CD4-positive, alpha-beta T cell treated with Interleukin-4 for 1 hour (primary cell): ENCODE measurements at regions not wholly inside any gene's neighbourhood (a gene's known extent, or its start where the extent isn't known, plus 50 kb on each side); places are given as distances from the start of the nearest gene placed in this dataset.
"Not testable (repeated sequence)": the region's sequence is repeated elsewhere in the genome, so short reads cannot be mapped to it uniquely, and the experiment has no call there.

Experiments used
- DNase-seq, 2 donors: peaks; one replicate each; pipeline ENCODE4 v3.0.0-alpha.2; 2020 to 2022

DNA sequence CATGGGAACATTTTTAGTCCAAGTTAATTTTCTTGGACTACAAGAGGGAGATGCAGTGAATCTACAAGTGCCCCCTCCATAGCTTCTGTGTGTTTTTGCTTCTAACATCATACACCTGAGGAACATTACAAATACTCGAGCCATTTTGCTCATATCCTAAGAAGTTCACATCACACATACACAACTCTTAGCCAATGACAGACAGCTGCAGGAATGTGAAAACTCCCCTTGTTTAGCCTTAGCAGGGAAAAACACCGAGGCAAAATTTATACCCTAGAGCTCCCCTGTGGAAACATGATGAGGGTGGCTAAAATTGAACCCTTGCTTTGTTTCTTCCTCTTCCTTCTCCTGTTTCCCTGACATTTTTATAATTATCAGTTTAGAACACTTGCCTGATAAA, 928.3 kb upstream of the NRXN1 start:
- no peak for DNase-seq

DNA sequence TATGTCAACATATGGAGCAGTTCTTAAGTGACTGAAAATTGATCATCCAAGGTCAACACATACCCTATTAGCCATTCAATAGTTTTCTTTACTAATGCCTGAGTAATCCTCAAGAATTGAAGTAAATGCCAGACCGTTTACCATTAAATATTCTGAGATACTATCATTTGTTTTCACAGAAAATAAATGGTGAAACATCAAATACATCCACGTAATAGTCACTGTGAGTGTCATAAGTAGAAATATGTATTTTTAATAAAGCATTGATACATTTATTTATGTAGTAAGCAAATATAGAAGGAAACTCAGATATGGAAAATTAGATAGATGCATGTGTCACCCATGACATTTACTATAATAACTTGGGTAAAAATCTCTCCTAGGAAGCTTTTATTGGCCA, 927.8 kb upstream of the NRXN1 start:
- no peak for DNase-seq

DNA sequence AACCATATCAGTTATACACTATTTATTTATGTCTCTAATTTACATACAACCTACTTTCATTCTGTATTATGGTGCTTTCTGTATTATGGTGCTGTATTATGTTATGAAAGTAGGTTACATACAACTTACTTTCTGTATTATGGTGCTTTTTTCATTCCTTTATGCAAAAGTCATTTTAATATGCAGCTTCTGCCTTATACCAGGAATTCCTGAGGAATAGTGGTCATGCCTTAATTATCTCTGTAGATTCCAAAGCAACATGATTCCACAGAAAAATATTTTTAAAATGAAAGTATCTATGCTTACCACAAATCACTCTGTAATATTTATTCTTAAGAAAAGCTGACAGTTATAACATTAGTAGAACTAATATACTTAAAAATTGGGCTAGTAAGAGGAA, 922.0 kb upstream of the NRXN1 start:
- no peak for DNase-seq

DNA sequence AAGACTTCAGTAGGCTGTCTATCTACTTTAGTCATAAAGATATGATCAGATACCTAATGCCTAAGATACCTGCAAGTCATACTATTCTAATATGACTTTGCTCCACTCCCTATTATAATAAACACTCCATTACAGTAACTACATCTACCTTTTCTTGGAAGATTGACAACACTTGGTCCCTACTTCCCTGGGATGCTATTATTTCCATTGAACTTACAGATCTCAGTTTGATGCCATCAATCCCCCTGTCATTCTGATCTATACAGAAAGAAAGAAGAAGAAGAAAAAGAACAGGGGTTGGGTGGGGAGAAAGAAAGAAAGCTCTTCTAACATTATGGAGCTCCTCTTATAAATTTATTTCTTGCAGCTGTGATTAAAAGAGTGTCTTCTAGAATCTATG, 889.1 kb upstream of the NRXN1 start:
- DNase-seq = no peak

DNA sequence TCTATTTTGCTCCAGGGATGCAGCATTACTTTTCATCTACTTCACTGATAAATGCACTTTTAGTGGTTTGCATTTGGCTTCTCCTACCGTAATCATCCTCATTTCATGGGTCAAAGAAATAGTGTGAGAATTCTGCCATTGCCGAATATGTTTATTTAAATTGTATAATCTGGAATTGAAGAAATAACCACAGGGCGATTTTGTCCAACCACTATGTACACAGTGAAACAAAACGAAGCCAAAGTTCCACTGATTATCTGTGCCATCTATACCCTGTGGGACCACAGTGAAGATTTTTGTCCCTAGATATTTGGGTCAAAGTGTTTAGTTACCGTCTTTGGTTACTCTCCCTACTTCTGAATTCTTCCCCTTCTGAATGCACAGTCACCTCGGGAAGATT, 888.6 kb upstream of the NRXN1 start:
- DNase-seq = no peak

DNA sequence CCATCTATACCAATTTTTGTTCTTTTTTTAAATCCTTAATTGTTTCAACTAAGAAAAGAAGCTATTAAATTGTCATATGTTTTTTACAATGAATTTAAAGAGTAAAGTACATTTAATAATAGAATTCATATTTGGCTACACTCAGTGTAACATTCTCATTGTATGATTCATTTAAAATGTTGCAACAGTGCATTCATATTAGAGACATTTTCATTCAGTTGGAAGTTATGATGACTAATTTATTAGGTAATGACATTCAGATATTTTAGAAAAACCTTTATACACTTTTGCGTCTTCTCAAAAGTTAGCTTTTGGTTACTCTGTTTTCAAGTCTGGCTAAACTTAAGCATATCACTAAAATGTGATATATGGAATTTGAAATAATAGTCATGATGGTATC, 887.5 kb upstream of the NRXN1 start:
- DNase-seq = no peak

DNA sequence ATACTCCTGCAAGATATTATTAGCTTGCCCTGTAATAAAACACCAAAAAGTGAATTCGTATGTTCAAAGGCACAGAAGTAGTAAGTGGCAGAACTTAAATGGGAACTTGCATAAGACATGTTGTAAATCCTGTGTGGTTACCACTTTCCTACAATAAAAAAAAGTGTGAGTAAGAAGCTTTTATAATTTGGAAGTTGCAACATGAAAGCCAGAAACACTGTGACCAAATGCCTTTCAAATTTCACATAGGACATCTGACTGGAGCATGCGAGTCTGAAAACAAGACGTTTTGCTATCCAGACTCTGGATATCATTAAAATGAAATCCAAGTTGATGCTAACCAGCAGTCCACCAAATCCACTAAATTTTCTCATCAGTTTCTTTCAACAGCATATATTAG, 886.2 kb upstream of the NRXN1 start:
- DNase-seq = no peak

DNA sequence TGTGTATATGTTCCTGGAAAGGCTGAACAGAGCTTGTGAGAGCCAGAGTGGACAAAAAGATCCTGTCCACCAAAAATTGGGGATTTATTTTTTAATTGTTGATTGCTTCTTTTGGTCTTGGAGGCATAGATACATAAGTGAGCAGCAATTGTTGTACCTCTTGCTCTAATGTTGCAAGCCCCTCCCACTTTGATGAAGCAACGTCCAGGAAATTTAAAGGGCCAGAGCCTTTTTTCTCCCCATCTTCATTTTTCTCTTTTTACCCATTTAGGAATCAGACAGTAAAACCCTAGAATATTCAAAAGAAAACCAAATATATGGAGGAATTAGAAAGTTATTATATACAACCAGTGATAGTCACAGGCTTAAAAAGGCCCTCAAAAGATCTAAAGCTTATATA, 871.8 kb upstream of the NRXN1 start:
- DNase-seq = no peak

DNA sequence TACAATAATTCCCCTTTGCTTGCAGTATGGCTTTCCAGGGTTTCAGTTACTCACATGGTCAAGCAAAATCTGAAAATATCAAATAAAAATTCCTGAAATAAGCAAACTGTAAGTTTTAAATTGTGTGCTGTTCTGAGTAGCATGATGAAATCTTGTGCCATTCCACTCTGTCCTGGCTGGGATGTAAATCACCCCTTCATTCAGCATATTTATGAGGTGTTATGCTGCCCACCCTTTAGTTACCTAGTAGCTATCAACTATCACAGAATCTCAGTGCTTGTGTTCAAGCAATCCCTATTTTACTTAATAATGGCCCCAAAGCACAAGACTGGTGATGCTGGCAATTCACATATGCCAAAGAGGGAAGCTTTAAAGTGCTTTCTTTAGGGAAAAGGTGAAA, 867.7 kb upstream of the NRXN1 start:
- no peak for DNase-seq

DNA sequence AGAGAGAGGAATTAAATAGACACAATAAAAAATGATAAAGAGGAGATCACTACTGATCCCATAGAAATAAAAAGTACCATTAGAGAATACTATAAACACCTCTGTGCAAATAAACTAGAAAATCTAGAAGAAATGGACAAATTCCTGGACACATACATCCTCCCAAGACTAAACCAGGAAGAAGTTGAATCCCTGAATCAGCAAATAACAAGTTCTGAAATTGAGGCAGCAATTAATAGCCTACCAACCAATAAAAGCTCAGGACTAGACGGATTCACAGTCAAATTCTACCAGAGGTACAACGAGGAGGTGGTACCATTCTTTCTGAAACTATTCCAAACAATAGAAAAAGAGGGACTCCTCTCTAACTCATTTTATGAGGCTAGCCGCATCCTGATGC, 862.7 kb upstream of the NRXN1 start:
- not testable (repeated sequence) for DNase-seq

DNA sequence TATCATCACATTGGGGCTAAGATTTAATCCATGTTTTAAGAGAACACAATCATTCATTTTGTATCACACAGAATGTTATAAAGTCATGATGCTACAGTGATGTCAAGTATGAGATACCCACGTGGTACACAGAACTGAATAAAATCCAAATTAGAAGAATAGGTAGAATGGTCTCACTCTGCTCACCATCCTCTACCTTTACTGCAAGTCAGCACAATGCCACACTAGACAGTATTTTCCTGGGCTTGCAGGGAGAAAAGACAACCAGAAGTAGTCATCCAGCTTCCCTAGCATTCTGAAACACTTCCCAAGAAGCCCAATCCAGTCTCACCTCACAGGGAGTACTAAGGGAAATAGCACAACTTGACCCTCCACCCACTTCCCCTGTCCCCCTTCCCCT, 856.2 kb upstream of the NRXN1 start:
- no peak for DNase-seq

DNA sequence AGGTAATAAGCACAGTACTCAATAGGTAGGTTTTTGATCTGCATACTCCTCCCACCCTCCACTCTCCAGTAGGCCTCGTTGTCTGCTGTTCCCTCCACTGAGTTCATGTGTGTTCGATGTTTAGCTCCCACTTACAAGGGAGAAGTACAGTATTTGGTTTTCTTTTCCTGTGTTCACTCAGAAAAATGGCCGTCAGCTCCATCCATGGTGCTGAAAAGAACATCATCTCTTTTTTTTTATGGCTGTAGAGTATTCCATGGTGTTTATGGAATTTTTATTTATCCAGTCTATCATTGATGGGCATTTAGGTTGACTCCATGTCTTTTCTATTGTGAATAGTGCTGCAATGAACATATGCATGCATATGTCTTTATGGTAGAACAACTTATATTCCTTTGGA, 849.7 kb upstream of the NRXN1 start:
- no peak for DNase-seq

DNA sequence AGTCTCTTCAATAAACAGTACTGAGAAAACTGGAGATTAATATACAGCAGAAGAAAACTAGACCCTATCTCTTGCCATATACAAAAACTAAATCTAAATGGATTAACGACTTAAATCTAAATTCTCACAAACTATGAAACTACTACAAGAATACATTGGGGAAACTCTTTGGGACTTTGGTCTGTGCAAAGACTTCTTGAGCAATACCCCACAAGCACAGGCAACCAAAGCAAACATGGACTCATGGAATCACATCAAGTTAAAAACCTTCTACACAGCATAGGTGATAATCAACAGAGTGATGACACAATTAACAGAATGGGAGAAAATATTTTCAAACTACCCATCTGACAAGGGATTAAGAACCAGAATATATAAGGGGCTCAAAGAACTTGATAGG, 848.2 kb upstream of the NRXN1 start:
- DNase-seq = no peak

DNA sequence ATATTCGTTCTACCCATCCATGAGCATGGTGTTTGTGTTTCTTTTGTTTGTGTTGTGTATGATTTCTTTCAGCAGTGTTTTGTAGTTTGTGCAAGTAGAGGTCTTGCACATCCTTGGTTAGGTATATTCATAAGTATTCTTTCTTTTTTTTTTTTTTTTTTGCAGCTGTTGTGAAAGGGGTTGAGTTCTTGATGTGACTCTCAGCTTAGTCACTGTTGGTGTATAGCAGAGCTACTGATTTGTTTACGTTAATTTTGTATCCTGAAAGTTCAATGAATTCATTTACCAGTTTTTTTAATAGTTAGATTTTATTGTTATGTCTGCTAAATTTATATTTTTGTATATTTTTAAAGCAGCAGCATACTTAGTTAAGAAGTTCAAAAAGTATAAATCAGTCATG, 834.4 kb upstream of the NRXN1 start:
- DNase-seq = no peak

DNA sequence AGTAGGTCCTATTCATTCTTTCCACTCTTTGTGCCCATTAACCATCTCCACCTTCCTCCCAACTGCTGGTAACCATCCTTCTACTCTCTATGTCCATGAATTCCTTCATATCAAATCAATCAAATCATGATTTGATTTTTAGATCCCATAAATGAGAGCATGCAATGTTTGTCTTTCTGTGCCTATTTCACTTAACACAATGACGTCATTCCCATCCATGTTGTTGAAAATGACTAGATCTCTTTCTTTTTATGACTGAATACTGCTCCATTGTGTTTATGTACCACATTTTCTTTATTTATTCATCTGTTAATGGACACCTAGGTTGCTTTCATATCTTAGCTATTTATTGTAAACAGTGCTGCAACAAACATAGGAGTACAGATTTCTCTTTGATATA, 827.3 kb upstream of the NRXN1 start:
- no peak for DNase-seq

DNA sequence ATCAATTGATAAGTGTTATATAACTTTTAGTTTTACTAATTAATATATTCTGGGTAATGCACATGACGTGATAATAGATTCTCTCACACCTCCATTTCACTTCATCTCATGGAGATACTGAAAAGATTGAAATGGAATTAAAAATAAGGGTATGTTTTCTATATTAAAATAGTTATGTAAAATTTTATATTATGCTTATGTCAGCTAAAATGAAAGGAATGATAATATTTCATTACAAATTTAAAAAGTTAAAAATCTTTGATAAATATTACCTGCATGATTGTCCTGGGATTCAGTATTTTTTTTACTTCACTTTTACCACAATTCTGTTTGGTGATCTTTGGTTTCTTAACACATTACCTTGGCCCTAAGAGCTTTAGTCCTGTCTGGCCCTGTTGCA, 823.8 kb upstream of the NRXN1 start:
- DNase-seq = no peak

DNA sequence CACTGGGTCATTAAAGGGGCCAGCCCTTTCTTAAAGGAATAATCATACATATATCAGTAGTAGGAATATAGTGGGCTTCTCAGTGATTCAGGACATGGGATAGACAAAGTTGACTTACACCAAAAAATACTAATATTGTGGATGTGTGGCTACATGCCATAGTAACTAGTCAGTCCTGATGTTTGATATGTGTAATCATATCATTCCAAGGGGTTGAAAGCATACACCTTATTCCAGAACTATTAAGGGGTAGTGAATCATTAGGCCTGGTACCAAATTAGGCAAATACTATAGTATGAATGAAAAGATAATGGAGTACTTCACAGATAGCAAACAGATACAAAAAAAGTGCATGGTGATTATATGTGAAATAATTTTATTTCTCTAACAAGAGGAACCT, 814.9 kb upstream of the NRXN1 start:
- no peak for DNase-seq

DNA sequence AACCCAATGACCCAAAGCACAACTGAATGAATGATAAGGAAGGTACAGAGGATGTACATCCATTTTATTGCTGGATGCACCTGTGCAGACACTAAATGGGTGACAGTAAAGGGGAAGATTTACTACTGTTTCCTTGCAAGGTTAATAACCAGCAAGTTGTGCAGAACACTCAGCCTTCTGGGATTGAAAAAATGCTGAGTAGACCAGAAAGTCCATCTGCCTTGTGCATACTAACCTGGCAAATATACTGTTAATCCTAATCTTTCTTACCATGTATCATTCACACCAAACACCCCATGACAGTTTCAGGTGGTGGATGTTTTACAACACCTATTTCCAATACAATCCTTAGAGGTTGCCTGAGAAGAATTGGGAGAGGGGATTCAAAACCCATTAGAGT, 814.1 kb upstream of the NRXN1 start:
- DNase-seq = no peak

DNA sequence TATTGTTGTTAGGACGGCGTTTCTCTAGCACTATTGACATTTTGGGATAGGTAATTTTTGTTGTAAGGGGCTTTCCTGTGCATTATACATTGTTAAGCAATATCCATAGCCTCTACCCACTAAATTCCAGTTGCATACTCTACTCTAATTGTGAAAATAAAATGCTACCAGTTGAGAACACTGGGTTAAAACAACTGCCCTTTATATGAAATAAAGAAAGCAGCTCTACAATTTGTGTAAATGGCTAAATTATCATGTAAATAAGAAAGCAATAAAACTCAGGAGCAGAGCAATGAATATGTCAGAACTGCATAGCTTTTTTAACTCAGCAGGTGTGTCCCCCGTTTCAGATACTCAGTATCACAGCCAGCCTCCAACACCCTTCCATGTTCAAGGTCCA, 812.7 kb upstream of the NRXN1 start:
- no peak for DNase-seq

DNA sequence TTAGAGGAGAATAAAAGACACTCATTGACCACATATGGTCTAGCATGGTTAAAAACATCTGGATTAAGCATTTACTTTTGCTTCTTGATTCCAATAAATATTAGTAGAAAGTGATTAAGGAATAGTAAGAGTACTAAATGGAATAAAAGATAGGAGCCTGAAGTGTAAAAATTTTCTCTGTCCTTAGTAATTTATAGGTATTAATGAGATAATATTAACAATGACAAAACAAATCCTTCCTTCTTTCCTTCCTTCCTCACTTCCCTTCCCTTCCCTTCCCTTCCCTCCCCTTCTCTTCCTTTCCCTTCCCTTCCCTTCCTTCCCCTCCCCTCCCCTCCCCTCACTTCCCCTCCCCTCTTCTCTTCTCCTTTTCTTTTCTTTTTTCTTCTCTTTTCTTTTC, 797.5 kb upstream of the NRXN1 start:
- DNase-seq = no peak

DNA sequence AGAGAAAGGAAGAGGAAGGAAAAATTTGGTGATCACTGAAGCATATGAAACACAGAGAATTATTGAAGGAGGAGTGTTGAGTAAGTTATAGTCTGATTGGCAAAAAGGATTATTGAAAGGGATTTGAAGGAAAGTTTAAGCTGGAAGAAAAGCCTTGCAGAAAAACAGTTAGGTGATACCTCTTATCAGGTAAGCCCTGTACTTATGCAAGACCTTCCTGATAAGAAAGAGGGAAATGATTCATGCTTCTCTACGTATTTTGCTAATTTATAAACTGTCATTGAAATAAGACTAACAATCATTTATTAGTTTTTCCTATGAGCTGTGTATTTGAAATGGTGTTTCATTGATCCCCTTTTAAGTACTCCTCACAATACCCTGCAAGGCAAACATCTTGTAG, 793.9 kb upstream of the NRXN1 start:
- no peak for DNase-seq

DNA sequence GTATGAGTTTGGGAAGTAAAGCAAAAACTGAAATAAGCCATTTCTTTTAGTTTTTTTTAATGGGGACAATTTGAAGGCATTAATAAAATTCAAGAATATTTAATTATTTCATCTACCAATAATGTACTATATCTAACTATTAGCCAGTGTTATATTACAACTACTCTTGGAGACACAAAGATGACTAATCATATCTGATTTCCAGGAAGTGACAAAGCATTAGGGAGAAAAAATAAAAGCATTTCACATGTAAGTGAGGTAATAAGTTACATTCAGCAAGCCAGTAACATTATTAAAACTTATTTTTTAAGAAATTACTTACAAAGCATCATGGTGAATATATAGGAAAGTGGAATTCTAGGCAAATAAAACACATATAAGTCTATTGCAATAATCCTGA, 781.3 kb upstream of the NRXN1 start:
- no peak for DNase-seq

DNA sequence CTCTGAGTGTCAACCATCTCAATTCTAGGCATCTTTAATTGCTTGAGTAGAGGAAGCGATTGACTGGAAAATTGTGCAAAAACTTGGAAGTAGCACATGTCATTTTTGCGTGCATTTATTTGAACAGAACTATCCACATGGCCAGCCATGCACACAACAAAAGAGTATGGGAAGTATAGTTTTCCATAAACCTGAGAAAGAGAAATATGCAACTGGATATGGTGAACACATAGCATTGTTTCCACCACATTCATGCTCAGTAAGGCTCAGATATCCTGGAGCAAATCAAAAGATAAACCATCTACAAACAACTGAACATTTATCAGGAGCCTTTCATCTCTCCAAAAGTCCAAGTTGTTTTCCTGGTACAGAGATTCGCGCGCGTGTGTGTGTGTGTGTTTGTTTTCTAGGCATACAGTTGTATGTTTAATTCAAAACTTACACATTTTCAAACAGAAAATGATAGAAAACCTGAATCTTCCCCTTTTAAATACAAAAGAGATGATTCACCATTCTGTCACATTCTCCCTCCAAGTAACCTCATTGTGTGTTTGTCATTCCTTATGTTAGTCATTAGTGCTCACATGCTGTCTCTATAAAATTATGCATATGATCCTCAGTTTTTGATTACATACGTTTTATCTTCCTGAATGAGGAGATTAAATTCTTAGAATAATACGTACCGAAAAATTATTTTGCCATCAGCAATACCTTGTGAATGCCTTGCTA, 780.4 kb upstream of the NRXN1 start:
- no peak for DNase-seq

DNA sequence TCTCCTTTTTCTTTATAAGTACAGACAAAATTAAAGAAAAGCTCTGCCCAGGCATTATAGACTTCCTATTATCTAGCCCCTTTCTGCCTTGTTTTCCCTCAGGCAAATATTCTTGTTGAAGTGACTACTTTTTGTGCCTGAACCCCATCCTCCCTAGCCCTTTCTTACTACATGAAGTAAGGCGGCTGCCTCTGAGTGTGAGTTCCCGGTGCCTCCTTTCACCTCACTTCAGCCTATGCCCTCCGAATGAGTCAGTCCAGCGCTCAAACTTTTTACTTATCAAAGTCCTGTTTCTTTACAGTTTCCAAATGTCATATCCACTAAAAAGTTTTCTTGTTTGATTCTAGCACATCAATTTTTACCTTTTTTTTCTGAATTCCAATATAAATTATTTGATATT, 778.3 kb upstream of the NRXN1 start:
- no peak for DNase-seq

DNA sequence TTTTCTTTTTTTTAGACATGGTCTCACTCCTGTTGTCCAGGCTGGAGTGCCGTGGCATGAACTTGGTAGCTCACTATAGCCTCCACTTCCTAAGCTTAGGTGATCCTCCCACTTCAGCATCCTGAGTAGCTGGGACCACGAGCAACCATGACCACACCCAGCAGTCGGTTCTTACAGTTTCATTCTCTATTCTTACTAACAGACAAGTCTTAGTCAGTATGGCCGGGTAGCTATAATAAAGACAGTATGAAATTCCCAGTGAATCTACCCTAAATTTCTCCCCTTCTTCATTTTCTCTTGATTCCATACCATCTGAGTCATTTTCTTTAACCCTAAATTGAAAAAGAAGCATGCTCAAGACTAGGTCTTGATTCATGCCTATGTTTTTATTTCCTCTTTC, 775.3 kb upstream of the NRXN1 start:
- no peak for DNase-seq
